Endodermal cell (in vitro differentiated cells): ENCODE measurements at regions not wholly inside any gene's neighbourhood (a gene's known extent, or its start where the extent isn't known, plus 50 kb on each side); places are given as distances from the start of the nearest gene placed in this dataset.

ENCODE experiments used
- DNase-seq: peaks from one replicate; pipeline ENCODE4 v3.0.0-alpha.2; 2017
- H3K27ac ChIP-seq: 2 replicates; pipeline ENCODE4 v1.5.1; 2013; ENCODE audit warnings: mild to moderate bottlenecking, low read depth, low read length, moderate library complexity
- H3K27me3 ChIP-seq: 2 replicates; pipeline ENCODE4 v1.6.1; 2013; ENCODE audit warnings: mild to moderate bottlenecking, low read length, moderate library complexity; ENCODE audit not compliant: insufficient read depth, control insufficient read depth, poor library complexity, severe bottlenecking
- H3K36me3 ChIP-seq: 2 replicates; pipeline ENCODE4 v1.7.0; 2013; ENCODE audit warnings: mild to moderate bottlenecking, low read length, moderate library complexity; ENCODE audit not compliant: control insufficient read depth, insufficient read depth
- H3K4me1 ChIP-seq: one replicate; pipeline ENCODE4 v1.7.0; 2013; ENCODE audit warnings: low read length; ENCODE audit not compliant: control insufficient read depth, insufficient read depth
- H3K4me3 ChIP-seq: 2 replicates; pipeline ENCODE4 v1.5.1; 2013; ENCODE audit warnings: mild to moderate bottlenecking, low read length, moderate library complexity
- H3K9ac ChIP-seq: 2 replicates; pipeline ENCODE4 v1.6.1; 2013; ENCODE audit warnings: mild to moderate bottlenecking, low read length, moderate library complexity; ENCODE audit not compliant: poor library complexity, severe bottlenecking; ENCODE audit errors: extremely low read depth
- H3K9me3 ChIP-seq: 2 replicates; pipeline ENCODE4 v1.6.1; 2013; ENCODE audit warnings: mild to moderate bottlenecking, low read length, moderate library complexity; ENCODE audit not compliant: control insufficient read depth
- H3K27ac Mint-ChIP-seq: 2 replicates; pipeline ENCODE4 v1.8.0; 2020; ENCODE audit warnings: mixed read lengths
- H3K27me3 Mint-ChIP-seq: 2 replicates; pipeline ENCODE4 v1.8.0; 2021; ENCODE audit warnings: mild to moderate bottlenecking, mixed read lengths; ENCODE audit not compliant: insufficient read depth
- H3K36me3 Mint-ChIP-seq: 2 replicates; pipeline ENCODE4 v1.8.0; 2020; ENCODE audit warnings: low read depth, mixed read lengths
- H3K4me1 Mint-ChIP-seq: 2 replicates; pipeline ENCODE4 v1.8.0; 2020; ENCODE audit warnings: mixed read lengths
- H3K4me3 Mint-ChIP-seq: 2 replicates; pipeline ENCODE4 v1.8.0; 2020; ENCODE audit warnings: mild to moderate bottlenecking, moderate library complexity, mixed read lengths
- H3K9me3 Mint-ChIP-seq: 2 replicates; pipeline ENCODE4 v1.8.0; 2020; ENCODE audit warnings: mild to moderate bottlenecking, mixed read lengths
- CTCF ChIP-seq: fragments of 200-600 bp; sonication (generic); conservative IDR thresholded peaks from 2 replicates; pipeline ENCODE4 v1.5.0; 2021; ENCODE audit warnings: antibody characterized with exemption, mild to moderate bottlenecking
- WGBS, 2 experiments: methylation state at CpG; one replicate each; pipeline versions ENCODE4 v1.1.5 to v1.1.7; 2013; ENCODE audit warnings: missing lambda C conversion rate in 2 of 2, mixed read lengths in 1 of 2; ENCODE audit not compliant: insufficient coverage in 1 of 2, insufficient read length in 1 of 2; 5-methylcytosine and 5-hydroxymethylcytosine counted together

- peaks cover 12% of the 10 kb centered on the region for H3K4me1 ChIP-seq
- Mint-ChIP-seq H3K4me1 (peaks cover 28% of the 10 kb centered on the region), H3K27me3 (peaks cover 74% of the 10 kb centered on the region), H3K36me3 (no peaks in the 10 kb centered on the region), H3K27ac (no peak overlapping the region), H3K9me3 (no peaks in the 10 kb centered on the region), H3K4me3 (no peak overlapping the region)
- peaks cover 36% of the 10 kb centered on the region for H3K27me3 ChIP-seq
- no peak for DNase-seq
- no peak for TF ChIP-seq CTCF
- no peak overlapping the region for H3K9ac ChIP-seq
- no peak overlapping the region for H3K27ac ChIP-seq
- H3K36me3 ChIP-seq, result no peaks in the 10 kb centered on the region
- no peaks in the 10 kb centered on the region for H3K9me3 ChIP-seq
- H3K4me3 ChIP-seq, result no peak overlapping the region
- WGBS, 2 experiments, result 81 to 96% methylated on average over 6 to 7 of the region's 7 CpGs
These were observed 131.1 kb downstream of the RASSF10 start for GRCh38 chr11:13140028-13140870.

DNA sequence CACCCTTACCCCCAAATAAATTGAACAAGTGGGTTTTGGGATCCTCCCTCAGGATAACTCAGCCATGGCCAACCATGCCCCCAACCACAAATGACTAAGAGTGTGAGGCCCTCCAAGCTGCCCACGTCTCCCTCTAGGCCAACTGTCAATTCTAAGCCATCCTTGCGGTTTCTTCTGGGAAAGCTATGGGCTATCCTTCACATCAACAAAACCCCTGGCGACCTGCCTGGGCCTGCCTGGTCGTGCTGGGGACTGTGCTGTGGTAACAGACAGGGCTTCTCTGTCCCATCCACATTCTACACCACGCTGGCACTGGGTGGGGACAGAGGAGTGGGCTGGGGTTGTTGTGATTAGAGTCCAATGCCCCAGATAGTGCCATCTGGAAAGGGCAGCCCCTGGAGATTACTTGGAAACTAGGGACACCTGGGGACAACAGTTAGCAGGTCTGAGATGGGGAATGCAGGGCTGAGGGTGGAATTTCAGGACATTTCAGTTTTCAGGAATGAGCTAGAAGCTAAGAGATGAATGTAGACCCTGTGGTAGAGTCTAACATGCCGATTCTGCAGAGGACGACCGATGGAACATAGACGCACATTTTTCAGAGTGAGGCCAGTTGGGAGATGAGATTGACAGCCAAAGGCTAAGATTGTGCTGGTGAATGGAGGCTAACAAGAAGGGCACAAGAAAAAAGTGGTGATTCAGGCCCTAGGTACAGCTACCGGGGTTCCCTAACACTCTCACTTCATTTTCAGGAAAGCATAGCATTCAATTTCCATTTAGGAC is 131.9 kb downstream of the RASSF10 start:
- no peak for TF ChIP-seq CTCF
- no peak for DNase-seq
- H3K27me3 ChIP-seq, result peaks cover 28% of the 10 kb centered on the region
- no peak overlapping the region for H3K9ac ChIP-seq
- no peaks in the 10 kb centered on the region for H3K9me3 Mint-ChIP-seq
- no peak overlapping the region for H3K27ac Mint-ChIP-seq
- H3K36me3 ChIP-seq, result no peaks in the 10 kb centered on the region
- H3K4me1 Mint-ChIP-seq, result peaks cover 21% of the 10 kb centered on the region
- H3K4me1 ChIP-seq, result peaks cover 12% of the 10 kb centered on the region
- no peak overlapping the region for H3K27ac ChIP-seq
- no peaks in the 10 kb centered on the region for H3K36me3 Mint-ChIP-seq
- H3K27me3 Mint-ChIP-seq, result peaks cover 68% of the 10 kb centered on the region
- H3K4me3 ChIP-seq, result no peak overlapping the region
- H3K4me3 Mint-ChIP-seq, result no peak overlapping the region
- WGBS, 2 experiments, result 92 to 98% methylated on average over 6 to 10 of the region's 10 CpGs
- H3K9me3 ChIP-seq, result no peaks in the 10 kb centered on the region

DNA sequence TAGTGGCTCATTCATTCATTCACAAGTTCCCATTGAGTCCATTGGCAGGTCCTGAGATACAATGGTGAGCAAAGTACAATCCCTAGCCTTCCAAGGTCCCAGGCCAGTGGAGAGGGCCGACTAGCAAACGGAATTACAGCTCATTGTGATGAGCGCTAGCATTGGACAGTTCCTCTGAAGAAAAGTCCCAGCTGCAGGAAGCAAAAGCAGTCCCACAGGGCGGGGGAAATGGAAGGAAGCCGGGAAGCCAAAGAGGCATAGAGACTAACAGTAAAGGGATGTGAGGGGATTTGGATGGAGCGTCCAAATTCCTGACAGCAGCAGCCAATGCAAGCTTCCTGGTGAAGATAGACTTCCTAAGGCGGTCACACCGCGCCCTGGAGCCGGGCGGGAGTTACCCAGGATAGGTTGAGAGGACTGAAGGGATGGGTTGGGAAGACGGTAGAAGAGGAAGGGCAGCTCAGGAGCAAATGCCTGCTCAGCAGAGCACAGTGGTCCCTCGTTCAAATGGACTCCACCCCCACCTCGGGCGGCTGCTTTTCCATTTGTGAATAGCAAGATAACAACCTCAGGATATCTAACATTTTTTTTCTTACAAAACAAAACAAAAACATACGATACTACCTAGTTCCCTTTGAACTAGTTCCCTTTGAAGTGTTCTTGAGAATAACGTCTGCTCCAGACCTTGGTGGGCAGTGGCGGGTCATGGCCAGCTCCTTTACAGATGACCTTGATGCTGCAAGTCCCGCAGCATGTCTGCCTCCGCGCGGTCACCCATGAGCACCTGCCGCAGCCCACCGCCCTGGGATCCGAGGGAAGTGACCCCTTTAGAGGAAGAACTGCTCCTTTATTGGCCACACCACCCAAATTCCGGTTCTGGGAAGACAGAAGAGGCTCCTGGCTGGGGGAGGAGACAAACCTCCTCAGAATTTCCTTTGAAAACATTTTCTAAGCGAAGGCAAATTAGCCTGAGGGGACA is 132.9 kb downstream of the RASSF10 start:
- Mint-ChIP-seq H3K9me3 (no peaks in the 10 kb centered on the region), H3K4me3 (no peak overlapping the region), H3K4me1 (peaks cover 14% of the 10 kb centered on the region), H3K27ac (no peak overlapping the region), H3K27me3 (peaks cover 62% of the 10 kb centered on the region), H3K36me3 (no peaks in the 10 kb centered on the region)
- no peak for TF ChIP-seq CTCF
- WGBS, 2 experiments, result 87 to 91% methylated on average over 13 to 27 of the region's 27 CpGs
- peaks cover 12% of the 10 kb centered on the region for H3K4me1 ChIP-seq
- H3K36me3 ChIP-seq, result no peaks in the 10 kb centered on the region
- H3K27ac ChIP-seq, result no peak overlapping the region
- H3K9ac ChIP-seq, result no peak overlapping the region
- DNase-seq, result no peak
- peaks cover 22% of the 10 kb centered on the region for H3K27me3 ChIP-seq
- no peaks in the 10 kb centered on the region for H3K9me3 ChIP-seq
- H3K4me3 ChIP-seq, result no peak overlapping the region
